OCI-LY1 (cell line): ENCODE measurements at regions not wholly inside any gene's neighbourhood (a gene's known extent, or its start where the extent isn't known, plus 50 kb on each side); places are given as distances from the start of the nearest gene placed in this dataset.

ENCODE experiments used
- H2AFZ ChIP-seq: fragments of 200-600 bp; sonication (generic), shearing (Covaris generic); 2 replicates; pipeline ENCODE4 v1.6.0; 2014; ENCODE audit warnings: antibody characterized with exemption, mild to moderate bottlenecking, low read length
- H3F3A ChIP-seq: fragments of 200-600 bp; sonication (generic), shearing (Covaris generic); 2 replicates; pipeline ENCODE4 v1.6.0; 2014; ENCODE audit warnings: mild to moderate bottlenecking, antibody characterized with exemption, low read length, moderate library complexity; ENCODE audit not compliant: insufficient read depth
- H3K27ac ChIP-seq: fragments of 200-600 bp; sonication (generic); 2 replicates; pipeline ENCODE4 v1.5.1; 2014; ENCODE audit warnings: low read length, mixed run types, mild to moderate bottlenecking, low read depth; ENCODE audit not compliant: poor library complexity, severe bottlenecking
- H3K27me3 ChIP-seq: fragments of 200-600 bp; sonication (generic); 2 replicates; pipeline ENCODE4 v1.6.0; 2014; ENCODE audit warnings: antibody characterized with exemption, mild to moderate bottlenecking, low read length, moderate library complexity; ENCODE audit not compliant: insufficient read depth
- H3K36me3 ChIP-seq: fragments of 200-600 bp; sonication (generic); 2 replicates; pipeline ENCODE4 v1.6.1; 2014; ENCODE audit warnings: mild to moderate bottlenecking, antibody characterized with exemption, low read length, moderate library complexity, mixed read lengths; ENCODE audit not compliant: insufficient read depth
- H3K4me1 ChIP-seq: fragments of 200-600 bp; sonication (generic); 2 replicates; pipeline ENCODE4 v1.5.1; 2014; ENCODE audit warnings: mild to moderate bottlenecking, low read length, moderate library complexity; ENCODE audit not compliant: insufficient read depth, severe bottlenecking
- H3K4me2 ChIP-seq: fragments of 200-600 bp; sonication (generic), shearing (Covaris generic); 2 replicates; pipeline ENCODE4 v1.6.1; 2014; ENCODE audit warnings: low read length
- H3K4me3 ChIP-seq: fragments of 200-600 bp; sonication (generic); 2 replicates; pipeline ENCODE4 v1.5.1; 2014; ENCODE audit warnings: low read length, low read depth, mild to moderate bottlenecking, mixed read lengths; ENCODE audit not compliant: poor library complexity, severe bottlenecking
- H3K79me2 ChIP-seq: fragments of 200-600 bp; shearing (Covaris generic); 2 replicates; pipeline ENCODE4 v1.6.1; 2016; ENCODE audit warnings: mixed run types, low read length, mixed read lengths; ENCODE audit not compliant: insufficient read depth
- H3K9ac ChIP-seq: fragments of 200-600 bp; sonication (generic), shearing (Covaris generic); 2 replicates; pipeline ENCODE4 v1.6.1; 2014; ENCODE audit warnings: mild to moderate bottlenecking, low read length, mixed read lengths
- H3K9me2 ChIP-seq: fragments of 200-600 bp; sonication (generic), shearing (Covaris generic); 2 replicates; pipeline ENCODE4 v1.6.1; 2014; ENCODE audit warnings: low read depth, mild to moderate bottlenecking, low read length, mixed read lengths
- H3K9me3 ChIP-seq: fragments of 200-600 bp; shearing (Covaris generic); 2 replicates; pipeline ENCODE4 v1.6.1; 2014; ENCODE audit warnings: low read length, mixed read lengths
- H4K20me1 ChIP-seq: fragments of 200-600 bp; sonication (generic), shearing (Covaris generic); 2 replicates; pipeline ENCODE4 v1.6.0; 2016; ENCODE audit warnings: mild to moderate bottlenecking, low read length; ENCODE audit not compliant: insufficient read depth
- EZH2 ChIP-seq: fragments of 200-600 bp; sonication (generic), shearing (Covaris generic); IDR thresholded peaks from 2 replicates; pipeline ENCODE4 v1.8.0; 2017; ENCODE audit warnings: borderline replicate concordance, mixed run types, mild to moderate bottlenecking, antibody characterized with exemption, low read length, moderate library complexity, mixed read lengths
- TF ChIP-seq, protein P1 (sequence below): fragments of 200-600 bp; sonication (generic), shearing (Covaris generic); IDR thresholded peaks from 2 replicates; pipeline ENCODE4 v1.5.1; 2017; ENCODE audit warnings: mild to moderate bottlenecking, antibody characterized with exemption, low read length, moderate library complexity, mixed read lengths

DNA sequence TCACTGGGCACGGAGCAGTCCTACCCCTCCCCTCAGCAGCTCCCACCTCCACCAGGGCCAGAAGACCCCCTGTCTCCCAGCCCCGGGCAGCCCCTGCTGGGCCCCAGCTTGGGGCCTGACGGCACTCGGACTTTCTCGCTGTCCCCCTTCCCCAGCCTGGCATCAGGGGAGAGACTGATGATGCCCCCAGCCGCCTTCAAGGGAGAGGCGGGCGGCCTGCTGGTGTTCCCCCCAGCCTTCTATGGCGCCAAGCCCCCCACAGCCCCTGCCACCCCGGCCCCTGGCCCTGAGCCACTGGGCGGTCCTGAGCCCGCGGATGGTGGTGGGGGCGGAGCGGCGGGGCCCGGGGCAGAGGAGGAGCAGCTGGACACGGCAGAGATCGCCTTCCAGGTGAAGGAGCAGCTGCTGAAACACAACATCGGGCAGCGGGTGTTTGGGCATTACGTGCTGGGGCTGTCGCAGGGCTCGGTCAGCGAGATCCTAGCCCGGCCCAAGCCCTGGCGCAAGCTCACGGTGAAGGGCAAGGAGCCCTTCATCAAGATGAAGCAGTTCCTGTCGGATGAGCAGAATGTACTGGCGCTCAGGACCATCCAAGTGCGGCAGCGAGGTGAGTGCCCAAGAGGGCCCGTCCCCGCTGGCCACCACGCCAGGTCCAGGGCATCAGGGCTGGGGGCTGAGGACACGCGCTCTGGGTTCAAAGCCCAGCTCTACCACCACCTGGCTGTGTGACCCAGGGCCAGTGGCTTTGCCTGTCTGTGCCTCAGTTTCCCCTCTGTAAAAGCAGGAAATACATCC is 58.6 kb downstream of the PHETA1 start:
- Histone ChIP-seq H3K4me2 (no peak overlapping the region), H3K9ac (no peak overlapping the region)

DNA sequence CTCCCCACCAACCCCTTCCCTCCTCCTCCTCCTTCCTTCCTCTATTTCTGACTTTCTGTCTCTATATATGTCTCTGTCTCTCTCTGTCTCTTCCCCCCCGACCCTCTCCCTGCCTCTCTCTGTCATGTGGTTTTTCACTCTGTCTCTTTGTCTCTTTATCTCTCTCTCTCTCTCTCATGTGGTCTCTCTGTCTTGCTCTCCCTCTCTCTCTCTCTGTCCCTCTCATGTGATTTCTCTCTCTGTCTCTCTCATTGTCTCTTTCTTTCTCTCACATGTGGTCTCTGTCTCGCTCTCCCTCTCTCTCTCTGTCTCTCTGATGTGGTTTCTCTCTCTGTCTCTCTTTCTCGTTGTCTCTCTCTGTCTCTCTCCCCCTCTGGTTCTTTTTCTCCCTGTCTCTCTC is 59.3 kb downstream of the PHETA1 start:
- H3K36me3 ChIP-seq, result no peaks in the 10 kb centered on the region
- no peak for TF ChIP-seq EZH2
- TF ChIP-seq, protein P1, sequence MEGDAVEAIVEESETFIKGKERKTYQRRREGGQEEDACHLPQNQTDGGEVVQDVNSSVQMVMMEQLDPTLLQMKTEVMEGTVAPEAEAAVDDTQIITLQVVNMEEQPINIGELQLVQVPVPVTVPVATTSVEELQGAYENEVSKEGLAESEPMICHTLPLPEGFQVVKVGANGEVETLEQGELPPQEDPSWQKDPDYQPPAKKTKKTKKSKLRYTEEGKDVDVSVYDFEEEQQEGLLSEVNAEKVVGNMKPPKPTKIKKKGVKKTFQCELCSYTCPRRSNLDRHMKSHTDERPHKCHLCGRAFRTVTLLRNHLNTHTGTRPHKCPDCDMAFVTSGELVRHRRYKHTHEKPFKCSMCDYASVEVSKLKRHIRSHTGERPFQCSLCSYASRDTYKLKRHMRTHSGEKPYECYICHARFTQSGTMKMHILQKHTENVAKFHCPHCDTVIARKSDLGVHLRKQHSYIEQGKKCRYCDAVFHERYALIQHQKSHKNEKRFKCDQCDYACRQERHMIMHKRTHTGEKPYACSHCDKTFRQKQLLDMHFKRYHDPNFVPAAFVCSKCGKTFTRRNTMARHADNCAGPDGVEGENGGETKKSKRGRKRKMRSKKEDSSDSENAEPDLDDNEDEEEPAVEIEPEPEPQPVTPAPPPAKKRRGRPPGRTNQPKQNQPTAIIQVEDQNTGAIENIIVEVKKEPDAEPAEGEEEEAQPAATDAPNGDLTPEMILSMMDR, result no peak
- H3K9ac ChIP-seq, result no peak overlapping the region
- no peak overlapping the region for H3K4me2 ChIP-seq
- no peak overlapping the region for H3K27ac ChIP-seq
- H4K20me1 ChIP-seq, result no peaks in the 10 kb centered on the region
- no peaks in the 10 kb centered on the region for H3K27me3 ChIP-seq
- no peak overlapping the region for H3K4me3 ChIP-seq
- H3F3A ChIP-seq, result no peaks in the 10 kb centered on the region
- no peaks in the 10 kb centered on the region for H3K9me2 ChIP-seq
- no peaks in the 10 kb centered on the region for H3K9me3 ChIP-seq
- no peaks in the 10 kb centered on the region for H3K79me2 ChIP-seq
- no peak overlapping the region for H2AFZ ChIP-seq
- H3K4me1 ChIP-seq, result no peaks in the 10 kb centered on the region

More for the DNA sequence above, 58.6 kb downstream of the PHETA1 start:
- Histone ChIP-seq H3F3A (no peaks in the 10 kb centered on the region), H3K27ac (no peak overlapping the region), H4K20me1 (no peaks in the 10 kb centered on the region), H3K79me2 (no peaks in the 10 kb centered on the region), H2AFZ (no peak overlapping the region), H3K4me1 (no peaks in the 10 kb centered on the region), H3K9me2 (no peaks in the 10 kb centered on the region), H3K4me3 (no peak overlapping the region), H3K27me3 (no peaks in the 10 kb centered on the region), H3K36me3 (no peaks in the 10 kb centered on the region), H3K9me3 (no peaks in the 10 kb centered on the region)
- no peak for TF ChIP-seq EZH2
- TF ChIP-seq, protein P1, result no peak

DNA sequence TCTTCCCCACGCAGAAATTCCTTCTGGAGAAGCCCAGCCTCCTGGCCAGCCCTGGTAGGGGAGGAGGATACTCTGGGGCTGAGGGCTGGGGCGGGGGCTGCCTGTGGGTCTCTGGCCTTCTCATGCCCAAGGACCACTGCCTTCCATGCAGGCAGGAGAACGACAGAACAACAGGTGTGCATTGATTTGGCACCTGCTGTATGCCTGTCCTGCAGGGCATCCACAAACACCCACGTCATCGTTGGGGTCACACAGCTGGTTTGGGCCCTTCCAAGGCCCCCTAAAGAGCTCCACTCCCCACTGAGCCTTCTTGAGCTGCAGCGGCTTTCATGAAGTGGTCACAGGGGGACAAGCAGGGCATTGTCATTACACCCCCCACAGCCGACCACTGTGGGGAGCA is 60.4 kb downstream of the PHETA1 start:
- Histone ChIP-seq H3K4me3 (no peak overlapping the region), H3K79me2 (no peaks in the 10 kb centered on the region), H3F3A (no peaks in the 10 kb centered on the region), H3K36me3 (no peaks in the 10 kb centered on the region), H2AFZ (no peak overlapping the region), H3K27me3 (no peaks in the 10 kb centered on the region), H3K9me3 (no peaks in the 10 kb centered on the region), H3K4me2 (no peak overlapping the region), H3K27ac (no peak overlapping the region), H4K20me1 (no peaks in the 10 kb centered on the region), H3K9me2 (no peaks in the 10 kb centered on the region), H3K9ac (no peak overlapping the region), H3K4me1 (no peaks in the 10 kb centered on the region)
- TF ChIP-seq, protein P1, result no peak
- no peak for TF ChIP-seq EZH2
